Stimulated activated CD4-positive, alpha-beta T cell treated with anti-CD3 and anti-CD28 coated beads, TNF-alpha, amount 100 ng/mL, for 24 hours (primary cell): ENCODE measurements at regions not wholly inside any gene's neighbourhood (a gene's known extent, or its start where the extent isn't known, plus 50 kb on each side); places are given as distances from the start of the nearest gene placed in this dataset.

Source experiments
- DNase-seq, 3 experiments: peaks; one replicate each; pipeline ENCODE4 v3.0.0-alpha.2; 2020; ENCODE audit warnings: low read depth in 3 of 3

DNA sequence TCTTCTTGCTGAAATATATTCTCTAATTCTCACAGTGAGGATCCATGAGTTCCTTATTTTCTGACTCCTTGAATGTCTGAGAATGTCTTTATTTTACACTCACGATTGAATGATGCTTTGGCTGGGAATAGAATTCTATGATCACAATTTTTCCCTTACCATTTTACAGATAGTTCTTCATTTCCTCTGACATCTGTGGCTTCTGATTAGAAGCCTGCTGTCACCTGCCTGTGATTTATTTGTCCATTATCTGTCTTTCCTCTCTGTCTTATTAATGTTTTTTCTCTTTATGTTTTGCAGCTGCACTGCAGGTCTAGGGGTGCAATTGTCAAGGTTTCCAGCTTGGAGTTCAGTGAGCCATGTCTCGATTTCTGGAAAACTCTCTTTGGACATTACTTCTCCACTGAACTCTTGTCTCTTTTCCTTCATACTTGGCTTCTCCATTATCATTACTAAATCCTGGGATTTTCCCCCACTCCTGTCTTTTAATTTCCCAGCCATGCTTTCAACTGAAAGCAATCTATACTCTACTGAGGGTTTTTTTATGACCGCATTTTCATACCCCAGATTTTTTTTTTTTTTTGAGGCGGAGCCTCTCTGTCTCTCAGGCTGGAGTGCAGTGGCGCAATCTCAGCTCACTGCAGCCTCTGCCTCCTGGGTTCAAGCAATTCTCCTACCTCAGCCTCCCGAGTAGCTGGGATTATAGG, 85.8 kb upstream of the PRNP start:
- DNase-seq = no peak

GRCh38 chr20:4597215-4597614, 89.0 kb upstream of the PRNP start:
- DNase-seq = no peak

DNA sequence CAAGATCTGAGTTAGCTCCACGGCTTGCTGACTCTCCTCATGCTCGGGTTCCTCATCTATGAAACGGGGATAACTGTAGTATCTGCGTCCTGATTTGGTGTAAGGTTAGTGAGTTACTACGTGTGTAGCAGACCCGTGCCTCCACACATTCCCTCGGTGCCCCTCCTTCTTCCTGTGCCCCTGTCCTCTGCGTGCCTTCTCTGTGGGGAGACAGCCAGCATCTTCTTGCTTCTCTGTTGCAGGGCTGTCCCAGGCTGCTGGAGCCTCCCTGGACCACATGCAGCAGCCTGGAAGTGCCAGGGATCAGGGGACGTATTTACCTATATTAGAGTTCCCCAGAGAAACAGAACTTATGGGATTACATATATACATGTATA, 93.1 kb upstream of the PRNP start:
- DNase-seq = no peak

DNA sequence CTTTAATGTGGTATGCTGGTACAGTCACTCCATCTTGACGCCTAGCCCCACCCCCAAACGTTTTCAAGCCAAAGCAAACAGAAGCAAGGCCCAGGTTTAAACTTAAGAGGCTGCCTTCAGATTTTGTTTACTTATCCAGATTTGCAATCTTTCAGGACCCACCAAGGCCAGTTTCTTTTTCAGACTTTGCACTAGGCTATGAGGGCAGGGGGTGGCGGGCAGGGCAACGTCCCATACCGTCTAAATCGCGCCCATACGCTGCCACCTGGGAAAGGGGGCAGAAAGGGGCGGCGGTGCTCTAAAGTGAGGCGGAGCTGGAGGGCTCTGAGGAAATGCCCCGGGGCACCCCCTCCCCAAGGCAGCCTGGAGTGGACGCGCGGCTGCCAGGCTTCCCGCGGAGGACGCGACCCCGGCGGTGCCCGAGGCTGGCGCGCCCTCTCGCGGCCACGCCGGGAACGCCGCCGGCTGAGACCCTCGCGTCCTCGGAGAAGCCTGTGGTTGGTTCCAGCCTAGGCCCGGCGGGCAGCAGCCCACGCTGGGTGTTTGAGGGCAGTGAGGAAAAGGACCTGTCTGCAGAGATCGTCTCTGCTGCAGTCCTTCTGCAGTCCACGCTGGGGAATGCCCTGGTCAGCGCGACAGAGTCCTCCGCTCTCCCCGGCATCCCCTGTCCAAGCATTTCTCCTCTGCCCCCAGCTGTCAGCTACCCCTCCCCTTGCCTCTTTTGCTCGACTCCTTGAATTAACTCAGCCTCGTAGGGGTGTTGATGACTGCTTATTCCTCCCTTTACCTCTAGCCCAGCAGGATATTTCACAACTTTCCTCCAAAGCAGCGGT, 93.7 kb upstream of the PRNP start:
- DNase-seq = peak; percentile 13 to 45 (median 35)

DNA sequence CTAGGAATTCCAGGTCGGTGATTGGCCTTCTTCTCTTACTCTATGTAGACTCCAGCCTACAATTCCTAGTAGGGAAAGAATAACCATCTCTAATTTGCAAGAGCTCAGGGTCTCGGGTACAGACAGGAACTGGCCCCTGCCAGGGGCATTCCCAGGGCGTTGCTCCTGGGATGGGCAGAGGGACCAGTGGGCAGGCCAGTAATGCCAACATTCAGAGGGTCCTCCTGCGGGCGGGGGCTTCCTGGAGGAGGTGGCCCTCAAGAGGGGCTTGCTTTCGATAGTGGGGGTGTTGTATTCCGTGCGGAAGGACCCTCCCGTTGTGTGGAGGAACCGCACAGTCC, 94.3 kb upstream of the PRNP start:
- DNase-seq = no peak

DNA sequence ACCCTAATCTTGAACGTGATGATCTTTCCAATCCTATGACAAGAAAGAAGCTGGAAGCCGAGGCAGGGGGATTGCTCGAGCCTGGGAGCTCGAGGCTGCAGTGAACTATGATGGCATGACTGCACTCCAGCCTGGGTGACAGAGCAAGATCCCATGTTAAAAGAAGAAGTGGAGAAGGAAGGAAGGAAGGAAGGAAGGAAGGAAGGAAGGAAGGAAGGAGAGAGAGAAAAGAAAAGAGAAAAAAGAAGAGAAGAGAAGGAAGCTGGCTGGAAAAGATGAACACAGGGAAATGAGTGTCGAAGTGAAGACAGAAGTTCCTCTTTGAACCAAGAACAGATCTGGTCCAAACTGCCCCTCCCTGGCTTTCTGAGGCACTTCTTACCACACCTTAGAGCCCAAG, 100.5 kb upstream of the PRNP start:
- no peak for DNase-seq

DNA sequence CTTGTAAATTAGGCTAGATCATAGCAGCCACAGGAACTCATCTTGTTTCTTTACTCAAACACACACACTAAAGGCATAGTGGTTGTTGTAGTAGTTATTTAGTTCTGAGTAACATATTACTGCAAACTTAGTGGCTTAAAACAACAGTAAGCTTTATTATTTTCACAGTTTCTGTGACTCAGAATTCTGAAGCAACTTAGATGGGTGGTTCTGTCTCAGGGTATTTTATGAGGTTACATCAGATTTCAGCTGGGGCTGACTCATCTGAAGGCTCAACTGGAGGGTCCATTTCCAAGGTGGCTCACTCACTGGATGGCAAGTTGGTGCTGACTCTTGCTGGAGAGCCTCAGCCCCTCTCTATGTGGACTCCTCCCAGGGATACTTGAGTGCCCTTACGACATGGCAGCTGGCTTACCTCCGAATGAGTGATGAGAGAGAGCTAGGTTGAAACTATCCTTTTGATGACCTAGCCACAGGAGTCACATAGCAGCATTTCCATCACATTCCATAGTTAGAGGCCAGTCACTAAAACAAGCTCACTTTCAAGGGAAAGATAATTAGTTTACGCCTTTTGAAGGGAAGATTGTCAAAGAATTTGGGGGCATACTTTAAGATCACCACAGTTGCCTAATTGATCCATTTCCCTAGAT, 101.0 kb upstream of the PRNP start:
- DNase-seq = no peak

GRCh38 chr20:4584510-4584909, 101.7 kb upstream of the PRNP start:
- DNase-seq = no peak

- DNase-seq = no peak
Measured at GRCh38 chr20:4581838-4582237, 104.4 kb upstream of the PRNP start.

DNA sequence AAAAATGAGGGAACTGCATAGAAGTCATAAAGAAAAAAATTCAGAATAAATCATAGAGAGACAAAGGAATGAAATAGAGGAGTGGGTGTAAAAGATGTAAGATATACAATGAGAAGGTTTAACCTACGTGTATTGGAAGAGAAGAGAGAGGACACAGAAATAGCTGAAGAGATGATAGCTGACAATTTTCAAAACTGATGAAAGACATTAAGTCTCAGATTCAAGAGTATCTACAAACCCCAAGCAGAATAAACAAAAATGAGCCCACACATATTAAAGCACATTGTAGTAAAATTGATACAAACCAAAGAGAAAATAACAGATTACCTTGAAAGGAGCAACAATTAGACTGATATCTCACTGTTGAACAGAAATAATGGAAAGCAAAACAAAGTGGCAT, 107.9 kb upstream of the PRNP start:
- no peak for DNase-seq

GRCh38 chr20:4574356-4574690, 111.9 kb upstream of the PRNP start:
- no peak for DNase-seq

DNA sequence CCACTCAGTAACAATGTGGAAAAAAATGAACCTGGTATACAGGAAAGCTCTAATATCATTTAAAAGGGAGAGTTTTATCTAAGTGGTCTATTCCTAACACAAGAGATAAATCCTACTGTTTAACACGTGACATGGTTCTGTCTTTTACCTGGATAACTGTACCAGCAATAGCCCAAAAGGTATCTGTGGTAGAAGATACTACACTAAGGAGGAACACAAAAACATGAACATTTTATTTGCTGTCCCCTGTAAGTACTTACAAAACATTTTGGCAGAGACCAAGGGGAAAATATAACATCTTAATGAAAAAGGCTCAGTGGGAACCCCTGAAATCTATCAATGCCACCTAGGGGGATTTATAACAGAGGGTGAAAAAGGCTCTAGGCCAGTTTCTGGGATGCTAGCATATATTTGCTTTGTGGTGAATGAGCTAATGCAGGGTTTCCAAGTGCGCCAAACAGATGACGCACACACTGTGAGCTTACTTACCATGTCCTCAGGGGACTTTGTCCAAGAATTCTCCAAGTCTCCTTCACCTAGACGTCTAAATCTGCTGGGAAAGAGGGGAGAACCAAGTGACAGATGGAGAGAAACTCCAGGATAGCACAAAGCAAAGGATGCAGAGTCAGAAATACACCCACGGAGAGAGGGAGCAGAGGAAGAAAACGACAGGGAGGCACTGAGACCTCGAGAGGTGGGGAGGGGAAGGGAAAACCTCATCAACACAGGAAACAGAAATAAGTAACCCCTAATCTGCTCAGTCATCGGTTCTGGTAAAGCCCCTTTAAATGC, 112.5 kb upstream of the PRNP start:
- no peak for DNase-seq

- DNase-seq = no peak
Measured at GRCh38 chr20:4571759-4572531, 114.3 kb upstream of the PRNP start.

DNA sequence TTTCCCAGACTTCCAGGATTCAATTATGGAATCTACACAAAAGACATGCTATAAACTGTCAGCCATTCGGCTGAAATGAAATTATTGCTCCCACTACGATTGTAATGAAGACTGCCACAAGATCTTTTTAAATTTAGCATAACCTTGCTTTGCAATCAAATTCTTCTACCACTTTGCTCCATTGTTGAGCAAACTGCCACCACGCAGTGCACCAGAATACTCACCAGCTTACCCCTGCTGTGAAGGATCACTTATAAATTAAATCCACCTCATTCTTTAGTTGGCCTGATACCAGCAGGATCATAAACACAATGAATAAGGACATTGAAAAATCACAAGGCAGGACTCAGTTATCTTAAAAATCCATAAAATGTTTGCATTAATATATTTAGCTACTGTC, 116.4 kb upstream of the PRNP start:
- DNase-seq = no peak

- DNase-seq = no peak
Measured at GRCh38 chr20:4569092-4569491, 117.2 kb upstream of the PRNP start.

DNA sequence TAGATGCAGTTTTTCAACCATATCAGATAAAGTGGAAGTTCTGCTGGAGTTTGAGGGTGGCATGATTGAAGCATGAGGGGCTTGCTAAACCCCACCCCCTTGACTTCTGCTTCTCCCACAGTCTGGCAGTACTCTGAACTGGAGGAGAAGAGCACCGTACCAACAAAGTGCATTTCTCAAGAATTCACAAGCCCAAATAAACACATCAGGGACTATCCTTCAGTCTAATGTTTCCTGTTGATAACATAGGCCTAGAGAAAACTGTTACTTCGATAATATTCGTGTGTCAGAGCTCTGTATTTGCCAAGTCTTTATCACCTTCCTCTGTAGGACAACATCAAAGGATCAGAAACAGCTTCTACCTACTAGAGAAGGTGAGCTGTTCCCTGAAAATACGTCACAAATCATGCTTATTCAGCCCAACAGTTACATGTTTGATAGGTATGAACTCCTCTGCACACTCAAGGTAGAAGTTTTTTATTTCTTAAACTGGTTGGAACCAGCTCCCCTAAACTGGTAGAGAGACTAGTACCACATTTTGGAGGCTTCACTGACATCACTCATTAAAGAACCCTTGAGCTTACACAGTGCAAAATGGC, 117.8 kb upstream of the PRNP start:
- no peak for DNase-seq

GRCh38 chr20:4567170-4567569, 119.1 kb upstream of the PRNP start:
- DNase-seq = no peak

DNA sequence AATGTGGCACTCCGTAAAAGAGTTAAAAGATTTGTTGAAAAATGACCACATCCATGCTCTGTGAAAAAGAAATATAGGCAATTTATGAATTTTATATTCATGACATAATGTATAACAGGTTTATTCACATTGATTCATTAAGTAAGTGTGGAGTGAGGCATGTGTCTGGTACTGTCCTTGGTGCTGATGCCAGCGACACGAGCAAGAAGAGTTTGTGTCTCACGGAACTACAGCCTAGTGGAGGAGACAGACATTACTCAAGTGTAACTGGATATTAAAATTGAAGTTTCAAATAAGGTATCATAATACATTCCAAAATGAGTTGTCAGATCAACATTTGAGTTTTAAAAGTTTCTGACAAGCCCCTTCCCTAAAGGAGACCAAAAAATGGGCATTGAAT, 122.7 kb upstream of the PRNP start:
- DNase-seq = no peak

DNA sequence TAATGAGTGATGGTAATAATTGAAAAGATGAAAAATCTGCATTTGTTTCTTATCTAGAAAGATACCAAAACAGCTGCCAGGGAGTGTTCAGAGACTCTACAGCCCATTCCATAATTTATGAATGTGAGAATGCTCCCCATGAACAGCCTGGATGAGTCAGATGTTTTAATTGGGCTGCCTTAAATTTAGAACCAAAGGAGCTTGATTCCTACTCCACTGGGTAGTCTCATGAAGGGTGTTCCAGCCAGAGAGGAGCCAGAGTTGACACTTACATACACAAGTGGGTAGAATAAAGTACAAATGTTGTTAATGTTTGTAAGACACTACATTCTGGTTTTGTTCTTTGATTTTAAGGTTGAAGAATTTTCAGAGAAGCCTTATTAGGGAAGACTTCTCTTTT, 123.2 kb upstream of the PRNP start:
- no peak for DNase-seq

DNA sequence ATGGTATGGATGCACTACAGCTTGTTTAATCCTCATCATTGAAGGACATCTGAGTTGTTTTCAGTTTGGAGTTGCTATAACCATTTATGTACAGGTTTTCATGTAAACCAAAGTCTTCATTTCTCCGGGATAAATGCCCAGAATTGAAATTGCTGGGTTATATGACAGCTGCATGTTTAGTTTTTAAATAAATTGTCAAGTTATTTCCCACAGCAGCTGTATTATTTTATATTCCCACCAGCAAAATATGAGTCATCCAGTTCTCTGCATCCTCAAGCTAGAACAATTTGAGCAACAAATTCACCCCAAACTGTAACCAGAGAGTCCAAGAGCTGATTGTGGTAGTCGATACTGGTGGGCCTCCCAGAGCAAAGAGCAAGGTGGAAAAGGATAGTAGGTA, 125.6 kb upstream of the PRNP start:
- DNase-seq = no peak

DNA sequence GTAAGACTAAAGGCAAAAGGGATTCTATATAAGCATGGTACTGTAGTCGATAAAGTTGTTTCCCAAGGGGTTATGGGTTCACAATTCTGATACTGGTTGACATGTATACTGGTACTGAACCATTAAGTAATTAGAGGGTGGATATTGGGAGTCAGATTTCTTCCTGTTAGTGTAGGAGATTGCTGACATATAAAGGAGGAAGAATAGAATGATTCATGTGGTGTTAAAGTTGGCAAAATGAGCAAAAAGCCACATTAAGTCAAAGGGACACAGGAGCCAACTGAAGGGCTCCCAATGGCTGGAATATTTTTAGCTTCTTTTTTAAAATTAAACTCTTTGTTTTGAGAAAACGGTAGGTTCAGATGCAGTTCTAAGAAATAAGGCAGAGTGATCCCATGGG, 126.3 kb upstream of the PRNP start:
- DNase-seq = no peak
